HepG2 (cell line): ENCODE measurements at regions not wholly inside any gene's neighbourhood (a gene's known extent, or its start where the extent isn't known, plus 50 kb on each side); places are given as distances from the start of the nearest gene placed in this dataset.

Experiments used
- CTCF ChIP-seq: sonication (generic); formaldehyde crosslinking; IDR thresholded peaks from 2 replicates; pipeline ENCODE4 v1.5.0; 2020; ENCODE audit warnings: mild to moderate bottlenecking, missing genetic modification reagents, moderate library complexity
- DPF2 ChIP-seq: sonication (generic); formaldehyde crosslinking; IDR thresholded peaks from 2 replicates; pipeline ENCODE4 v1.4.0; 2020; ENCODE audit warnings: mild to moderate bottlenecking, low read depth, missing genetic modification reagents, borderline replicate concordance
- LBX2 ChIP-seq: sonication (generic); formaldehyde crosslinking; IDR thresholded peaks from 2 replicates; pipeline ENCODE4 v1.5.0; 2020; ENCODE audit warnings: missing genetic modification reagents, mild to moderate bottlenecking, borderline replicate concordance
- MEIS2 ChIP-seq: sonication (generic); formaldehyde crosslinking; IDR thresholded peaks from 2 replicates; pipeline ENCODE4 v1.9.0; 2021; ENCODE audit warnings: mild to moderate bottlenecking, missing genetic modification reagents
- MIER2 ChIP-seq: IDR thresholded peaks from 2 replicates; pipeline ENCODE4 v1.6.1; 2016; ENCODE audit warnings: missing biosample characterization, missing genetic modification reagents
- MLX ChIP-seq: IDR thresholded peaks from 2 replicates; pipeline ENCODE4 v1.6.1; 2016
- PAWR ChIP-seq: sonication (generic); formaldehyde crosslinking; IDR thresholded peaks from 2 replicates; pipeline ENCODE4 v1.4.0; 2020; ENCODE audit warnings: missing genetic modification reagents, mild to moderate bottlenecking, borderline replicate concordance
- RAD51 ChIP-seq: fragments of 450-650 bp; IDR thresholded peaks from 2 replicates; pipeline ENCODE4 v1.6.1; 2016; ENCODE audit warnings: borderline replicate concordance
- RXRA ChIP-seq: sonication (generic); formaldehyde crosslinking; IDR thresholded peaks from 2 replicates; pipeline ENCODE4 v1.5.1; 2020; ENCODE audit warnings: missing genetic modification reagents
- SP5 ChIP-seq: IDR thresholded peaks from 2 replicates; pipeline ENCODE4 v1.6.1; 2016; ENCODE audit warnings: low read depth, borderline replicate concordance
- STAT5B ChIP-seq: sonication (generic); formaldehyde crosslinking; IDR thresholded peaks from 2 replicates; pipeline ENCODE4 v1.4.0; 2020; ENCODE audit warnings: missing genetic modification reagents
- TBX2 ChIP-seq: sonication (generic); formaldehyde crosslinking; IDR thresholded peaks from 2 replicates; pipeline ENCODE4 v1.5.0; 2020; ENCODE audit warnings: missing genetic modification reagents, mild to moderate bottlenecking, borderline replicate concordance
- TOPORS ChIP-seq: sonication (generic); formaldehyde crosslinking; IDR thresholded peaks from 2 replicates; pipeline ENCODE4 v1.8.0; 2023; ENCODE audit warnings: mild to moderate bottlenecking, missing genetic modification reagents
- ZBTB4 ChIP-seq: sonication (generic); formaldehyde crosslinking; IDR thresholded peaks from 2 replicates; pipeline ENCODE4 v1.4.0; 2020; ENCODE audit warnings: missing genetic modification reagents, mild to moderate bottlenecking, borderline replicate concordance
- ZBTB8A ChIP-seq: sonication (generic); formaldehyde crosslinking; IDR thresholded peaks from 2 replicates; pipeline ENCODE4 v1.4.0; 2020; ENCODE audit warnings: mild to moderate bottlenecking, low read depth, missing genetic modification reagents, borderline replicate concordance
- ZNF3 ChIP-seq: IDR thresholded peaks from 2 replicates; pipeline ENCODE4 v1.7.0; 2017; ENCODE audit warnings: inconsistent platforms
- ZNF367 ChIP-seq: sonication (generic); formaldehyde crosslinking; IDR thresholded peaks from 2 replicates; pipeline ENCODE4 v1.4.0; 2020; ENCODE audit warnings: missing genetic modification reagents, borderline replicate concordance
- ZNF550 ChIP-seq: sonication (generic); formaldehyde crosslinking; IDR thresholded peaks from 2 replicates; pipeline ENCODE4 v1.4.0; 2020; ENCODE audit warnings: mild to moderate bottlenecking, missing genetic modification reagents, borderline replicate concordance
- ZNF556 ChIP-seq: sonication (generic); formaldehyde crosslinking; IDR thresholded peaks from 2 replicates; pipeline ENCODE4 v1.4.0; 2020; ENCODE audit warnings: mild to moderate bottlenecking, missing genetic modification reagents, borderline replicate concordance
- ZNF557 ChIP-seq: sonication (generic); formaldehyde crosslinking; IDR thresholded peaks from 2 replicates; pipeline ENCODE4 v1.4.0; 2020; ENCODE audit warnings: missing genetic modification reagents
- ZSCAN5A ChIP-seq: sonication (generic); formaldehyde crosslinking; IDR thresholded peaks from 2 replicates; pipeline ENCODE4 v1.8.0; 2022; ENCODE audit warnings: mild to moderate bottlenecking, missing genetic modification reagents, borderline replicate concordance

- TF ChIP-seq MEIS2 (CRISPR knock-in tag): peak; percentile 100
- no peak; the same call in 1 of the 2 replicates for TF ChIP-seq TBX2 (CRISPR knock-in tag)
- 0 out of 2 replicates have a peak, but pooled peaks have one; percentile 17 for TF ChIP-seq ZNF3 (CRISPR knock-in tag)
- no peak for TF ChIP-seq ZBTB8A (CRISPR knock-in tag)
- peak; percentile 33; the same call in 1 of the 2 replicates for TF ChIP-seq MIER2 (CRISPR knock-in tag)
- 0 out of 2 replicates have a peak, but pooled peaks have one; percentile 50 for TF ChIP-seq ZNF556 (CRISPR knock-in tag)
- peak; percentile 42; the same call in 1 of the 2 replicates for TF ChIP-seq TOPORS (CRISPR knock-in tag)
- 0 out of 2 replicates have a peak, but pooled peaks have one; percentile 53 for TF ChIP-seq ZBTB4 (CRISPR knock-in tag)
- no peak for TF ChIP-seq ZNF367 (CRISPR knock-in tag)
- 0 out of 2 replicates have a peak, but pooled peaks have one; percentile 63 for TF ChIP-seq LBX2
- no peak for TF ChIP-seq ZNF557
- TF ChIP-seq SP5 (CRISPR knock-in tag): peak; percentile 17; the same call in 1 of the 2 replicates
- TF ChIP-seq CTCF (CRISPR knock-in tag): no peak
- TF ChIP-seq ZNF550: no peak
- TF ChIP-seq ZSCAN5A (CRISPR knock-in tag): peak; percentile 66; the same call in 1 of the 2 replicates
- peak; percentile 74 for TF ChIP-seq DPF2 (CRISPR knock-in tag)
- TF ChIP-seq RAD51: no peak
- peak; percentile 68; the same call in 1 of the 2 replicates for TF ChIP-seq MLX (CRISPR knock-in tag)
- no peak for TF ChIP-seq STAT5B (CRISPR knock-in tag)
- TF ChIP-seq PAWR (CRISPR knock-in tag): no peak
- TF ChIP-seq RXRA (CRISPR knock-in tag): no peak
Observed at GRCh38 chr16:72455743-72456659, 284.0 kb upstream of the PMFBP1 start (continued).
